ENCODE measurements at regions not wholly inside any gene's neighbourhood (a gene's known extent, or its start where the extent isn't known, plus 50 kb on each side); places are given as distances from the start of the nearest gene placed in this dataset.

GRCh38 chr13:109509154-109509900 is 277.1 kb downstream of the IRS2 start:
- Mint-ChIP-seq H3K36me3 (ENCODE audit: low read depth) (no peaks in the 10 kb centered on the region), H3K27ac (no peak overlapping the region), H3K4me3 (ENCODE audit: low read depth) (no peak overlapping the region), H3K27me3 (ENCODE audit: low read depth) (peaks cover 3% of the 10 kb centered on the region), H3K4me1 (ENCODE audit: low read depth) (no peaks in the 10 kb centered on the region), H3K9me3 (no peaks in the 10 kb centered on the region)
- no peak for DNase-seq (ENCODE audit: low spot score)
- intact Hi-C loops (cut with micrococcal nuclease) = no loop called here

- no peak for DNase-seq (ENCODE audit: low spot score)
- Mint-ChIP-seq H3K36me3 (ENCODE audit: low read depth) (no peaks in the 10 kb centered on the region), H3K27me3 (ENCODE audit: low read depth) (no peaks in the 10 kb centered on the region), H3K4me3 (ENCODE audit: low read depth) (no peak overlapping the region), H3K27ac (no peak overlapping the region), H3K4me1 (ENCODE audit: low read depth) (no peaks in the 10 kb centered on the region), H3K9me3 (no peaks in the 10 kb centered on the region)
- intact Hi-C loops (cut with micrococcal nuclease) = no loop called here
Observed at GRCh38 chr13:109500146-109500773, 286.1 kb downstream of the IRS2 start.

GRCh38 chr13:109497917-109498316 is 288.5 kb downstream of the IRS2 start:
- intact Hi-C loops (cut with micrococcal nuclease) = no loop called here
- Mint-ChIP-seq H3K27me3 (ENCODE audit: low read depth) (no peaks in the 10 kb centered on the region), H3K27ac (no peak overlapping the region), H3K4me1 (ENCODE audit: low read depth) (no peaks in the 10 kb centered on the region), H3K9me3 (no peaks in the 10 kb centered on the region), H3K36me3 (ENCODE audit: low read depth) (no peaks in the 10 kb centered on the region), H3K4me3 (ENCODE audit: low read depth) (no peak overlapping the region)
- no peak for DNase-seq (ENCODE audit: low spot score)

GRCh38 chr13:109496216-109496615 is 290.2 kb downstream of the IRS2 start:
- Mint-ChIP-seq H3K4me3 (ENCODE audit: low read depth) (no peak overlapping the region), H3K4me1 (ENCODE audit: low read depth) (no peaks in the 10 kb centered on the region), H3K27me3 (ENCODE audit: low read depth) (no peaks in the 10 kb centered on the region), H3K27ac (no peak overlapping the region), H3K36me3 (ENCODE audit: low read depth) (no peaks in the 10 kb centered on the region), H3K9me3 (no peaks in the 10 kb centered on the region)
- intact Hi-C loops (cut with micrococcal nuclease) = no loop called here
- no peak for DNase-seq (ENCODE audit: low spot score)

- Mint-ChIP-seq H3K9me3 (no peaks in the 10 kb centered on the region), H3K27ac (no peak overlapping the region), H3K27me3 (ENCODE audit: low read depth) (no peaks in the 10 kb centered on the region), H3K36me3 (ENCODE audit: low read depth) (no peaks in the 10 kb centered on the region), H3K4me1 (ENCODE audit: low read depth) (no peaks in the 10 kb centered on the region), H3K4me3 (ENCODE audit: low read depth) (no peak overlapping the region)
- DNase-seq (ENCODE audit: low spot score) = no peak
- intact Hi-C loops (cut with micrococcal nuclease) = no loop called here
Observed at GRCh38 chr13:109494925-109495369, 291.4 kb downstream of the IRS2 start.

GRCh38 chr13:109485136-109485794 is 301.1 kb downstream of the IRS2 start:
- H3K4me1 Mint-ChIP-seq (ENCODE audit: low read depth) = no peaks in the 10 kb centered on the region
- H3K4me3 Mint-ChIP-seq (ENCODE audit: low read depth) = no peak overlapping the region
- DNase-seq (ENCODE audit: low spot score) = no peak
- H3K9me3 Mint-ChIP-seq = no peaks in the 10 kb centered on the region
- no peak overlapping the region for H3K27ac Mint-ChIP-seq
- no peaks in the 10 kb centered on the region for H3K27me3 Mint-ChIP-seq (ENCODE audit: low read depth)
- no peaks in the 10 kb centered on the region for H3K36me3 Mint-ChIP-seq (ENCODE audit: low read depth)
- intact Hi-C loops (cut with micrococcal nuclease) = no loop called here

GRCh38 chr13:109483284-109483683 is 303.1 kb downstream of the IRS2 start:
- Mint-ChIP-seq H3K9me3 (no peaks in the 10 kb centered on the region), H3K36me3 (ENCODE audit: low read depth) (no peaks in the 10 kb centered on the region), H3K4me3 (ENCODE audit: low read depth) (no peak overlapping the region), H3K4me1 (ENCODE audit: low read depth) (no peaks in the 10 kb centered on the region), H3K27ac (no peak overlapping the region), H3K27me3 (ENCODE audit: low read depth) (no peaks in the 10 kb centered on the region)
- intact Hi-C loops (cut with micrococcal nuclease) = no loop called here
- no peak for DNase-seq (ENCODE audit: low spot score)

GRCh38 chr13:109481040-109481439 is 305.3 kb downstream of the IRS2 start:
- no peaks in the 10 kb centered on the region for H3K4me1 Mint-ChIP-seq (ENCODE audit: low read depth)
- no peak overlapping the region for H3K4me3 Mint-ChIP-seq (ENCODE audit: low read depth)
- intact Hi-C loops (cut with micrococcal nuclease) = no loop called here
- no peak for DNase-seq (ENCODE audit: low spot score)
- no peaks in the 10 kb centered on the region for H3K27me3 Mint-ChIP-seq (ENCODE audit: low read depth)
- H3K36me3 Mint-ChIP-seq (ENCODE audit: low read depth) = no peaks in the 10 kb centered on the region
- no peaks in the 10 kb centered on the region for H3K9me3 Mint-ChIP-seq
- no peak overlapping the region for H3K27ac Mint-ChIP-seq

GRCh38 chr13:109480011-109480955 is 306.1 kb downstream of the IRS2 start:
- no peak for DNase-seq (ENCODE audit: low spot score)
- intact Hi-C loops (cut with micrococcal nuclease) = no loop called here
- no peaks in the 10 kb centered on the region for H3K4me1 Mint-ChIP-seq (ENCODE audit: low read depth)
- no peaks in the 10 kb centered on the region for H3K9me3 Mint-ChIP-seq
- no peak overlapping the region for H3K4me3 Mint-ChIP-seq (ENCODE audit: low read depth)
- no peaks in the 10 kb centered on the region for H3K27me3 Mint-ChIP-seq (ENCODE audit: low read depth)
- no peaks in the 10 kb centered on the region for H3K36me3 Mint-ChIP-seq (ENCODE audit: low read depth)
- no peak overlapping the region for H3K27ac Mint-ChIP-seq

- no peak overlapping the region for H3K27ac Mint-ChIP-seq
- no peaks in the 10 kb centered on the region for H3K27me3 Mint-ChIP-seq (ENCODE audit: low read depth)
Observed at GRCh38 chr13:109479534-109479933, 306.8 kb downstream of the IRS2 start.

GRCh38 chr13:109476001-109476400 is 310.4 kb downstream of the IRS2 start:
- H3K4me3 Mint-ChIP-seq (ENCODE audit: low read depth) = no peak overlapping the region
- no peaks in the 10 kb centered on the region for H3K4me1 Mint-ChIP-seq (ENCODE audit: low read depth)
- H3K9me3 Mint-ChIP-seq = no peaks in the 10 kb centered on the region
- H3K27ac Mint-ChIP-seq = no peak overlapping the region
- no peaks in the 10 kb centered on the region for H3K36me3 Mint-ChIP-seq (ENCODE audit: low read depth)
- intact Hi-C loops (cut with micrococcal nuclease) = no loop called here
- no peaks in the 10 kb centered on the region for H3K27me3 Mint-ChIP-seq (ENCODE audit: low read depth)
- DNase-seq (ENCODE audit: low spot score) = no peak

More at GRCh38 chr13:109479534-109479933, 306.8 kb downstream of the IRS2 start:
- Mint-ChIP-seq H3K4me3 (ENCODE audit: low read depth) (no peak overlapping the region), H3K9me3 (no peaks in the 10 kb centered on the region), H3K4me1 (ENCODE audit: low read depth) (no peaks in the 10 kb centered on the region), H3K36me3 (ENCODE audit: low read depth) (no peaks in the 10 kb centered on the region)
- DNase-seq (ENCODE audit: low spot score) = no peak
- intact Hi-C loops (cut with micrococcal nuclease) = no loop called here

- no peaks in the 10 kb centered on the region for H3K36me3 Mint-ChIP-seq (ENCODE audit: low read depth)
- no peak for DNase-seq (ENCODE audit: low spot score)
- H3K9me3 Mint-ChIP-seq = peaks cover 4% of the 10 kb centered on the region
- intact Hi-C loops (cut with micrococcal nuclease) = no loop called here
- no peaks in the 10 kb centered on the region for H3K27me3 Mint-ChIP-seq (ENCODE audit: low read depth)
- H3K27ac Mint-ChIP-seq = no peak overlapping the region
- H3K4me3 Mint-ChIP-seq (ENCODE audit: low read depth) = no peak overlapping the region
- no peaks in the 10 kb centered on the region for H3K4me1 Mint-ChIP-seq (ENCODE audit: low read depth)
Observed at GRCh38 chr13:109468123-109468522, 318.3 kb downstream of the IRS2 start.

All from activated T-helper 2 cell treated with anti-CD3 and anti-CD28 coated beads, Interferon-gamma antibody, Interleukin-2, Interleukin-4, amounts not matched to agents 10 μg/mL and 5 μg/mL and 100 μg/mL, durations not matched to agents 14 hours and 24 hours and 36 hours (primary cell).